22Rv1 (cell line): ENCODE measurements at regions not wholly inside any gene's neighbourhood (a gene's known extent, or its start where the extent isn't known, plus 50 kb on each side); places are given as distances from the start of the nearest gene placed in this dataset.
"Not testable (repeated sequence)": the region's sequence is repeated elsewhere in the genome, so short reads cannot be mapped to it uniquely, and the experiment has no call there.

ENCODE experiments used
- H3K27ac ChIP-seq: fragments of 450-650 bp; 2 replicates; pipeline ENCODE4 v1.5.1; 2017
- CTCF ChIP-seq: fragments of 450-650 bp; IDR thresholded peaks from 2 replicates; pipeline ENCODE4 v1.5.1; 2017; ENCODE audit warnings: mild to moderate bottlenecking
- ZFX ChIP-seq: fragments of 450-650 bp; IDR thresholded peaks from 2 replicates; pipeline ENCODE4 v1.6.1; 2017; ENCODE audit warnings: antibody characterized with exemption, borderline replicate concordance

- no peak for TF ChIP-seq ZFX
- TF ChIP-seq CTCF = no peak
- H3K27ac ChIP-seq = no peak overlapping the region
Observed at GRCh38 chr10:61016630-61017029, 72.6 kb upstream of the RHOBTB1 start.

- TF ChIP-seq CTCF (no peak), ZFX (no peak)
- no peak overlapping the region for H3K27ac ChIP-seq
Observed at GRCh38 chr10:61016007-61016406, 72.0 kb upstream of the RHOBTB1 start.

GRCh38 chr10:61010863-61011262 lies 66.9 kb upstream of the RHOBTB1 start:
- TF ChIP-seq CTCF = no peak
- TF ChIP-seq ZFX = no peak
- H3K27ac ChIP-seq = no peak overlapping the region

- H3K27ac ChIP-seq = not testable (repeated sequence)
Observed at GRCh38 chr10:61003069-61003468, 59.1 kb upstream of the RHOBTB1 start.

GRCh38 chr10:61001731-61002122 lies 57.7 kb upstream of the RHOBTB1 start:
- H3K27ac ChIP-seq = peak overlapping the region; percentile 42; the same call in 1 of the 2 replicates
- no peak for TF ChIP-seq ZFX
- TF ChIP-seq CTCF = no peak

GRCh38 chr10:61000769-61001730 lies 57.1 kb upstream of the RHOBTB1 start:
- peak overlapping the region; percentile 42 for H3K27ac ChIP-seq
- TF ChIP-seq ZFX (no peak), CTCF (no peak)

- no peak for TF ChIP-seq CTCF
- TF ChIP-seq ZFX = no peak
- no peak overlapping the region for H3K27ac ChIP-seq
Observed at GRCh38 chr10:60998932-60999331, 54.9 kb upstream of the RHOBTB1 start.
